ENCODE measurements at regions not wholly inside any gene's neighbourhood (a gene's known extent, or its start where the extent isn't known, plus 50 kb on each side); places are given as distances from the start of the nearest gene placed in this dataset.

GRCh38 chr4:141469392-141469791, 167.0 kb upstream of the IL15 start:
- TF ChIP-seq CTCF (IDR thresholded peaks at IDR 0.05) (no peak), POLR2A (IDR thresholded peaks at IDR 0.05; ENCODE audit: low read depth) (no peak)
